ENCODE measurements at regions not wholly inside any gene's neighbourhood (a gene's known extent, or its start where the extent isn't known, plus 50 kb on each side); places are given as distances from the start of the nearest gene placed in this dataset.
"Not testable (repeated sequence)": the region's sequence is repeated elsewhere in the genome, so short reads cannot be mapped to it uniquely, and the experiment has no call there.

- TF ChIP-seq CTCF (IDR thresholded peaks at IDR 0.05; ENCODE audit: unreplicated experiment), result no peak
- no peaks in the 10 kb centered on the region for H3K36me3 Mint-ChIP-seq (ENCODE audit: insufficient read depth)
- no peaks in the 10 kb centered on the region for H3K9me3 Mint-ChIP-seq (ENCODE audit: low read depth)
- peaks cover 8% of the 10 kb centered on the region for H3K4me1 Mint-ChIP-seq (ENCODE audit: low read depth)
- peaks cover 3% of the 10 kb centered on the region for H3K27me3 Mint-ChIP-seq
- no peak overlapping the region for H3K4me3 Mint-ChIP-seq (ENCODE audit: low read depth)
- no peak for DNase-seq (ENCODE audit: low spot score, unreplicated experiment)
- no peak overlapping the region for H3K27ac Mint-ChIP-seq
These were observed 1166.2 kb downstream of the TAF11L14 start for GRCh38 chr5:18800293-18801025.

- H3K4me1 Mint-ChIP-seq (ENCODE audit: low read depth); H3K9me3 Mint-ChIP-seq (ENCODE audit: low read depth); H3K4me3 Mint-ChIP-seq (ENCODE audit: low read depth); H3K27me3 Mint-ChIP-seq; H3K27ac Mint-ChIP-seq; H3K36me3 Mint-ChIP-seq (ENCODE audit: insufficient read depth); DNase-seq (ENCODE audit: low spot score, unreplicated experiment): not testable (repeated sequence)
These were observed 1167.2 kb downstream of the TAF11L14 start for GRCh38 chr5:18801413-18801812.

- H3K9me3 Mint-ChIP-seq (ENCODE audit: low read depth), result no peaks in the 10 kb centered on the region
- no peak for DNase-seq (ENCODE audit: low spot score, unreplicated experiment)
- no peaks in the 10 kb centered on the region for H3K36me3 Mint-ChIP-seq (ENCODE audit: insufficient read depth)
- no peak for TF ChIP-seq CTCF (IDR thresholded peaks at IDR 0.05; ENCODE audit: unreplicated experiment)
- H3K27ac Mint-ChIP-seq, result no peak overlapping the region
- no peak overlapping the region for H3K4me3 Mint-ChIP-seq (ENCODE audit: low read depth)
- peaks cover 7% of the 10 kb centered on the region for H3K4me1 Mint-ChIP-seq (ENCODE audit: low read depth)
- H3K27me3 Mint-ChIP-seq, result no peaks in the 10 kb centered on the region
These were observed 1168.1 kb downstream of the TAF11L14 start for GRCh38 chr5:18802336-18802735.

GRCh38 chr5:18805376-18805775, 1171.1 kb downstream of the TAF11L14 start:
- DNase-seq (ENCODE audit: low spot score, unreplicated experiment), result no peak
- Mint-ChIP-seq H3K4me1 (ENCODE audit: low read depth) (peaks cover 6% of the 10 kb centered on the region), H3K36me3 (ENCODE audit: insufficient read depth) (no peaks in the 10 kb centered on the region), H3K4me3 (ENCODE audit: low read depth) (no peak overlapping the region), H3K9me3 (ENCODE audit: low read depth) (no peaks in the 10 kb centered on the region), H3K27ac (no peak overlapping the region), H3K27me3 (no peaks in the 10 kb centered on the region)
- TF ChIP-seq CTCF (IDR thresholded peaks at IDR 0.05; ENCODE audit: unreplicated experiment), result no peak

GRCh38 chr5:18807256-18808149, 1173.2 kb downstream of the TAF11L14 start:
- no peak overlapping the region for H3K4me3 Mint-ChIP-seq (ENCODE audit: low read depth)
- no peaks in the 10 kb centered on the region for H3K9me3 Mint-ChIP-seq (ENCODE audit: low read depth)

More at GRCh38 chr5:18807256-18808149, 1173.2 kb downstream of the TAF11L14 start:
- no peak for TF ChIP-seq CTCF (IDR thresholded peaks at IDR 0.05; ENCODE audit: unreplicated experiment)
- DNase-seq (ENCODE audit: low spot score, unreplicated experiment), result no peak
- Mint-ChIP-seq H3K27me3 (no peaks in the 10 kb centered on the region), H3K4me1 (ENCODE audit: low read depth) (no peaks in the 10 kb centered on the region), H3K27ac (no peak overlapping the region), H3K36me3 (ENCODE audit: insufficient read depth) (no peaks in the 10 kb centered on the region)

Measured in progenitor cell of endocrine pancreas (in vitro differentiated cells).